DOHH2 (cell line): ENCODE measurements at regions not wholly inside any gene's neighbourhood (a gene's known extent, or its start where the extent isn't known, plus 50 kb on each side); places are given as distances from the start of the nearest gene placed in this dataset.

Experiments
- EZH2phosphoT487 ChIP-seq: fragments of 200-600 bp; sonication (generic); IDR thresholded peaks from 2 replicates; pipeline ENCODE4 v1.6.1; 2017; ENCODE audit warnings: borderline replicate concordance, mild to moderate bottlenecking, antibody characterized with exemption, low read length, moderate library complexity, mixed read lengths
- TF ChIP-seq, protein P1 (sequence below): fragments of 200-600 bp; sonication (generic); IDR thresholded peaks from one replicate; pipeline ENCODE4 v1.5.1; 2014; ENCODE audit warnings: antibody characterized with exemption, mild to moderate bottlenecking, low read depth, low read length; ENCODE audit not compliant: poor library complexity, severe bottlenecking

DNA sequence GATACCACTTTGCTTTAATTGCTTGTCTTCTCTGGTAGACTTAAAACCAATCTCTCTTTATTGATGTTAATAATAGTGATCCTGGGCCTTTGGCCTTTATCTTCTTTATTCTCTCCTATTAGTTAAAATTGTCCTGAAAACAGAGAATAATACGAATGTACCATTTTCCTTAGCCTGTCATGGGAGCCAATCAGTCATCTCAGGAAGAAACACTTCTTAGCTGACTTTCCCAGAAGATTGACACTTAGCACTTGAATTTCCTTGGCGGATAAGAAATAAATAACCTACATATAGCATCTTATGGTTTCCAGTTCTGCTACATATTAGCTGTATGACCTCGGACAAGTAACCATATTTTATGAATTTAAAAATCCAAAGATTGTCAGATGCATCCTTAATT lies 338.4 kb upstream of the SLC14A2 start:
- TF ChIP-seq, protein P1, sequence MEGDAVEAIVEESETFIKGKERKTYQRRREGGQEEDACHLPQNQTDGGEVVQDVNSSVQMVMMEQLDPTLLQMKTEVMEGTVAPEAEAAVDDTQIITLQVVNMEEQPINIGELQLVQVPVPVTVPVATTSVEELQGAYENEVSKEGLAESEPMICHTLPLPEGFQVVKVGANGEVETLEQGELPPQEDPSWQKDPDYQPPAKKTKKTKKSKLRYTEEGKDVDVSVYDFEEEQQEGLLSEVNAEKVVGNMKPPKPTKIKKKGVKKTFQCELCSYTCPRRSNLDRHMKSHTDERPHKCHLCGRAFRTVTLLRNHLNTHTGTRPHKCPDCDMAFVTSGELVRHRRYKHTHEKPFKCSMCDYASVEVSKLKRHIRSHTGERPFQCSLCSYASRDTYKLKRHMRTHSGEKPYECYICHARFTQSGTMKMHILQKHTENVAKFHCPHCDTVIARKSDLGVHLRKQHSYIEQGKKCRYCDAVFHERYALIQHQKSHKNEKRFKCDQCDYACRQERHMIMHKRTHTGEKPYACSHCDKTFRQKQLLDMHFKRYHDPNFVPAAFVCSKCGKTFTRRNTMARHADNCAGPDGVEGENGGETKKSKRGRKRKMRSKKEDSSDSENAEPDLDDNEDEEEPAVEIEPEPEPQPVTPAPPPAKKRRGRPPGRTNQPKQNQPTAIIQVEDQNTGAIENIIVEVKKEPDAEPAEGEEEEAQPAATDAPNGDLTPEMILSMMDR: no peak
- TF ChIP-seq EZH2phosphoT487: no peak
